Fibroblast of the conjunctiva (primary cell): ENCODE measurements at regions not wholly inside any gene's neighbourhood (a gene's known extent, or its start where the extent isn't known, plus 50 kb on each side); places are given as distances from the start of the nearest gene placed in this dataset.
A peak's percentile ranks its signal among the peaks of the same experiment; 100 is the strongest.

ENCODE experiments used
- DNase-seq: peaks from one replicate; pipeline ENCODE4 v3.0.0-alpha.2; 2010; ENCODE audit warnings: low read depth

DNA sequence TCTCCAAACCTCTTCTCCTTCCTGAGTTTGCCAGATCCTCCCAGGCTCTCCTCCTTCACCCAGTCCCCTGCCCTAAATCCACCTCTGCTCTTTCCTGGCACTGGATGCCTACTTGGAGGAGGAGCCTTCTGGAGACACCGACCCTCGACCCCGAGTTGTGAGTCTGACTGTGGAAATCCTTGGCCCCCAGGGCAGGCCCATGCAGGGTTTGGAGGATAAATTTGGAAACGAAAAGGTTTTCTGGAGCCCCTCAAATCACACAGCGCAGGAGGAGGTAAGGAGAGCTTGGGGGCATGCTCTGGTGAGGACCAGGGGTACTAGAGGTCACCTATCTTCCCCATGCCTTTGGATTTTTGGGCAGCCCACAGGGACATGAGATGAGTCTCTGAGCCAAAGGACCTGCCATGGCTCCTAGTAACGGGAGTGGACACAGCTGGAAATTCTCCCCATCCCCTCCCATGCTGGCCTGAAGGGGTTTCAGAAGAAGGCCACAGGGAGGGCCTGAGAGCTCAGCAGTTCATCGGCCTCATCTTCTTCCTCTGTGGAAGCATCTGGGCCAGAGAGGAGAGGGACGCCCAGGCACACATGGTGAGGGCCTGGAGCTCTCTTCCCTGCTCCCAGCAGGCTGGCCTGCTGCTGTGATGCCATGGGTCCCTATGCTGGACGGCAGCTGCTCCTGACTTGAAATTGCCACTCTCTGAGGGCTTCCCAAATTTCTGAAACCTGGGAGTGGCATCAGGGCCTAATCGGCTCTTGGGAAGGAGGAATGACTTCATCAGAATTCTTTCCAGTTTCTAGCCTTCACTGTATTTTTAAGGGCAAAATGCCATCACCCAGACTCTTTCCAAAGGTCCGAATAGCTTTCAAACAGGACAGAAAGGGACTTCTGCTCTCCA lies 68.6 kb upstream of the ITGA11 start:
- DNase-seq: no peak

DNA sequence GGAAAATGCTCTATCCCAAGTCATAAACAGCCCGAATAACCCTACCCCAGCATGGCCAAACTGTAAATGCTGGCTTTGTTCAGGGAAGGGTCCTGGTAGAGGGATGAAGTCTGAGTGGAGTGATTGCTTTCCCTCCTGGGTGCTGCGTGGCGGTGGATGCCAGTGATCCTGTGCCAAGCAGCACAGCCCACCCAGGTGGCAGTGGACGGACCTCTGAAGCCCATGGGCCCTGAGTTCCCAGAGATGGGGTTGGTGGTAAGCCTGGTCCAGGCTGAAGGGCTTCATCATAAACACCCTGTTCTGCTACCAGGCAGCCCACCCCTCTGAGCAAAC lies 69.3 kb upstream of the ITGA11 start:
- DNase-seq: no peak

DNA sequence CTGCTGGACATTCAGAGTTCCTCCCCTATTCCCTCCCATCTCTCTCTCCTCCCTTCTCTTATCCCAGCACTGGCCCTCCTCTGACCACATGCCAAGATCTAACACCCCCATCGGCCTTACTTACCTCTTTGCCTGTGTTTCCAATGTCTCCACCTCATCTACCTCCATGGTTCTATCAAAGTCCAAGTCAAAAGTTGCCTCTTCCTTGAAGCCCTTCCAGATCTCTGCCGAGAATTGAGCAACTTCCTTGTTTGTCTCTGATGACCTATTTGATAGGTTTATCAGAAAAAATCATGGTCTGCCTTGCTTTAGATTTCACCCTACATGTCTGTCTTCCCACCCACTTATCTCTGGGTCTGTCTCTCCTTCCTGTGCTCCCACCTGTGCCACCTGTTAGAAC lies 69.7 kb upstream of the ITGA11 start:
- DNase-seq: no peak

DNA sequence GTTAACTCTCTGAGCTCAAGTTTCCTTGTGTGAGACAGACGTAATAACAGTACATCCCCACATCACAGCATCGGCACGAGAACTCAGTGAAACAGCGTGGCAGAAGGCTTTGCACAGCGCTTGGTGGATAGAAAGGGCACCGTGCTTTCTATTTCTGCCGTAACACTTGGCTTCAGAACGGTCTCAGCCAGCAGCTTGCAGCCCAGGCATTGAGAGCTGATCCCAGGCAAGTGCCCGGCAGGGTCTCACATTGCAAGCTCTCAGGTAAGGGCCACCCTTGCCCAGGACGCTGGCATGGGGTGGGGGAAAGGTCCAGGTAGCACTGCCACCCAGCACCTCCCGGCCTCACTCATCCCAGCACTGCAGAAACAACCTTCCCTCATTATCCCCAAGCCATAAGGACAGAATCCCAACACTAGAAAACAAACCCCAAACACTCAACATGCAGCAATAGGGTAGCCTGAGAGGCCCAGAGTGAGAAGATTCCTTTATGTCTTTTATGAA lies 70.5 kb upstream of the ITGA11 start:
- DNase-seq: no peak

DNA sequence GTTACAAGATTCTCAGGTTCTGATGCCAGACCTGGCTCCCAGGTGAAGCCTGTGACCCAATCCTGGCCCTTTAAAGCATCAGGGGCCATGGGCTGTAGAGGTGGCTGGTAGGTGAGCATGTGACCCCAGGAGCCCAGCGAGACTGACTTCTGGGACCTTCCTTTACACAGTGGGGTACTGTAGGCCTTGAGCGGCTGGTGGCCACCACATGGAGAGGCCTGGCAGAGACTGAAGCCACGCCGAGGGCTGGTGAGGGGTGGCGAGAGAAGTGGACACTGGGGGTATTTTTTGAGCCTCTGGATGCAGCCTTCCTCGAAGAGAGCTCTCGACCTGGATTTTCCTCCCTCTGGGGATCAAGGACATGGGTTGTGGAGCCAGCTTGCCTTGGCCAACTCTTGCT lies 71.2 kb upstream of the ITGA11 start:
- DNase-seq: no peak

DNA sequence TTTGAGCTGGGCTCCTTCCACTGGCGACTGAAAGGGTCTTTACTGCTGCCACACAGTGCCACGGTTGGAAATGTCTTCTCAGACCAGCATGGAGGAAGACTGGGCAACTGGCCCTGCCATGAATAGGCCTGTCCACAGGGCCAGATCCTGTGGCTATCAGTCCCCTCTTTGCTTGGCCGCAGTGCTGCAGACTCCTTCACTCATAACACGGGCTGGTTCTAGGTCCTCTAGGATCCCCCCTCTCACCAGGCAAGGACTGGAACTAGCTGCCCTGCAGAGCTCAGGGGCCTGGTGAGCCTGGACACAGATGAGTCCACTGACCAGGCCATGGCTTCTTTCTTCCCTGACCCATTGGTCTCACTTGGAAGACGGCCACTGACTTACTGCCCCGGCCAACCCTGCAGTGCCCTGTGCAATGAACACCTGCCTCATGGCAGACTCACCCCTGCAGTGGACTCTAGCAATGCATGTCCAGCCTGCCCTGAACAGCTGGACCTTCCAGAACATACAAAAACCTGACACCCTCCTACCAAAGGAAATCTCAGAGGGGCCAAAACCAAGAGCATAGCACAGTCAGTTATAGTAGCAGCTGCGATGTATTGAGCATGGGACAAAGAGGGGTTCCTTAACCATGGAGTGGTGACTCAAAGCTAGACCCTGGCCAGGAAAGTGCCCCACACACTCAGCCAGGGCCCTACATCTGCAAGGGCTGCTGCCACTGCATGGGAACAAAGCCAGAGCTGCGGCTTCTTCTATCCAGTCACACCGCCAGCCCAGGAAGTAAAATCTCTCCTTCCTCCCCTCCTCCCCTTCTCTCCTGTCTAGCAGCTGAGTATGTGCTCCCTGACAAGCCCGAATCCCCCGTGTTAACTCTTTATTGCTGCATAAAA lies 72.1 kb upstream of the ITGA11 start:
- DNase-seq: no peak

DNA sequence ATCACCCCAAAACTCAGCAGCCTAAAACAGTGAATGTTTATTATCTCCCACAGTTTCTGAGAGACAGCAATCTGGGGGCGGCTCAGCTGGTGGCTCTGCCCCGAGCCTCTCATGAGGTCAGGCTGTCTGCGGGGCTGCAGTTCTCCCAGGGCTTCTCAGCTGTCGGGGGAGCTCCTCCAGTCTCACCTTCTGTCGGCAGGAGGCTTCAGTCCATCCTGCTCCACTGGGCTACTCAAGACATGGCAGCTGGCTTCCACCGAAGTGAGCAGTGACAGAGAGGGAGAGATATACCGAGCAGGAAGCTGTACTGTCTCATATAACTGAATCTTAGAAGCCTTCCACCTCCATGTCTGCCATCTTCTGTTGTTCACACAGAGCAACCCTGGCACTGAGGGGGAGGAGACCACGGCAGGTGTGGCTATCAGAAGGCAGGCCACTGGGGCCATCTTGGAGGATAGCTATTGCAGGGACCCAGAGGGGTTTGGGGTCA lies 72.8 kb upstream of the ITGA11 start:
- no peak for DNase-seq

DNA sequence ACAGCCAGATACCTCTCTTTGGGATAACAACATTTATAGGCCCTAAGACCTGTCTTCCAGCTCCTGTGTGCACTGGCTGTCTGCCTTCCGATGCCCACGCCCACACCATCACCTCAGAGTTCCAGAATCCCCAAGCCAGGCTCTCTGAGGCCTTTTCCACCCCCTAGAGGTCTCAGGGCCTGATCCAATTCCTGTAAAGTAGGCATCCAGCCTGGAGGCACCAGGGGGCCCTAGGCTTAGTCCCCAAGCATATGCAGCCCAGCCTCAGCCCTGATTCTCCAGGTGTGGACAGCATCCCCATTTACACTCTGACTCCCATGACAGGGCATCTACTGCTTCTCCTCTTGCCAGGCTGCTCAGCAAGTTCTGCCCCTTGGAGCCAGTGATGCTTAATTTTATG lies 72.7 kb upstream of the CORO2B start:
- DNase-seq: no peak

DNA sequence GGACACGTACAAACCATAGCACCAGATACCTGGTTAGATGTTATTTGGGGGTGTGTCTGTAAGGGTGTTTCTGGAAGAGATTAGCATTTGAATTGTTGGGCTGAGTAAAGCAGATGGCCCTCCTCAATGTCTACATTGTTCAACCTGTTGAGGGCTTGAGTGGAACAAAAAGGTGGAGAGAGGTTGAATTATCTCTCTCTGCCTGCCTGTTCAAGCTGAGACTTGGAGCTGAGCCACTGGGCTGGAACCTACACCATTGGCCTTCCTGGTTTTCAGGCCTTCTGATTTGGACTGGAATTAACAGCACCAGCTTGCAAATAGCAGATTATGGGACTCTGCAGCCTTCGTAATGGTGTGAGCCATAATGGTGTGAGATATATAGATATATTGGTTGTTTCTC lies 71.3 kb upstream of the CORO2B start:
- no peak for DNase-seq

DNA sequence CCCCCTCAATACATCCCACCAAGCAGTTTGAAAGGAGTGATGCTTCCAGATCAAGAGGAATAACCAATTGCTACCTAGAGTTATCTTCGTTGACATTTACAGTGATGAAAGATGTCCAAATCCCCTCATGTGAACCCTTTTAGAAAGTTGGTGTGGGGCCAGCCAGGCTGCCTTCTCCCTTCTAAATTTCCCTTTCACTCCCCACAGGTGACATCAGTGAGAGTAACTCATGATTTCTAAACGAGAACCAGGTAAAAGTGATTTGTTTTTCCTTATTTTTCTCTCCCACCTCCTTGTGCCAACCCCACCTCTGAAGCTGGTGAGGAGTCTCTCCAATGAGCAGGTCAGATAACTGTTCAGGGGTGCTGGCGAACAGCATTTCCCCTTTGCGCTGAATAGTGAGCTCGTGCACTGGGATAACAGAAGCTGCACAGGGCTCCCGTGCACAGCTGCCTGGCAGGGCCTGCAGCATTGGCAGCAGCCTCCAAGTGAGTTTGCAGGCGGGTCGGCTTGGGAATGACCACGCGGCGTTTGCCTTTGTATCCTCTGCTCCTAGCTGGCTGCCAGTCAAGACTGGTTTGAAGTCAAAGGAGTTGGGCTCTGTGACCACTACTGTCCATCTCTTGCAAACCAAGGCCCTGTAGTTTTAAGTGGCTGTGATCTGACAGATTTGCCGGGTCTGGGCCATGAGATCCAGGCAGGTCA lies 70.2 kb upstream of the CORO2B start:
- DNase-seq: no peak

DNA sequence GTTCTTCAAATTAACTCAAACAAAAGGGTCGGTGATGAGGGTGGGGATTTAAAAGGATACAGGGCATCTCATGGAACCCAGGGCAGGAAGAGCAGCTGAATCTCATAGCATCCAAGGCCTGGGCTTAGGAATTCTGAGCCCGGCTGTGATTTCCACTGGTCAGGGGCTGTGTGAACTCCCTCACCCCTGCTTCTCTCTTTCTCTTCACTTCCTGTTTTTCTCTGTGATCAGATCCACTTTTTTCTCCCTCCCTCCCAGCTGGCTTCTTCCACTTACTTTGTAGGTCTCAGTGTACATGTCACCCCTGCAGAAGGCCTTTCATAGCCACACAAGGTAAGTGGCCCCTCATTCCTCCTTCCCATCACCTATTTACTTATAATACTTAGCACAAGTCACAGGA lies 68.2 kb upstream of the CORO2B start:
- DNase-seq: no peak

DNA sequence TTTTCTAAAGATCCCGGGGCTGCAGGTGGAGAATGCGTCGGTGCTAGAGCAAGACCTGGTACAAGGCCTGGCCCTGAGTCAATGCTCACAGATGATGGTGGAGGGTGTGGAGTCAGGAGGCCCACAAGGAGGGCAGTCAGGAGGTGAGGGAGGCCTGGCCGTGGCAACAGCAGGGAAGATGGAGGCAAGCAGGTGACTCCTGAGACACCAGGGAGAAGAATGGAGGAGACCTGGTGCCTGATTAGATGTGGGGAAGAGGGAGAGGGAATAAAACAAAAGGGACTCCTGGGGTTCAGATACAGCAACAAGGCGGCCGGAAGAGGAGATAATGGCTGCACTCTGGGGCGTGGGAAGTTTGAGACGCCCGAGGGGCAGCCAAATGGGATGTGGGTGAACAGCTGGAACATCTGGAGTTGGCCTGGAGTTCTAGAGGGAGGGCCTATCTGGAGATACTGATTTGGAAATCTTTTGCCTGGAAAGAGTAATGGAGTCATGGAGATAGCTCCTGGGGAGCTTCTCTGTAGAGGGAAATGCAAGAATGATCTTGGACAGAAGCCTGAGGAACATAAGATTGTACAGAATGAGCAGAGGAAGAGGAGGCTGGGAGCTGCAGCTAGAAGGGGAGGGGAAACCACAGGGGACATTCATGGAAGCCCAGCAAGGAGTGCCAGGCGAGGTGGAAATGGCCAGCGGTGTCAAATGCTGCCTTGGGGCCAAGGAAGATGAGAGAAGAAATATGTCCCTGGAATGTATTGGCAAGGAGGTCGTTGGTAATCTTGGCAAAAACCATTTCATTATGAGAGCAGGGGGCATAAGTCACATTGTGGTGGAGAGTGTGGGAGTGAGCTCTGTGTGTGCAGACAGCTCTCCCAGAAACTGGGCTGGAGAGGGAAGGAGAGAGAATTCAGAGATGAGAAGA lies 67.5 kb upstream of the CORO2B start:
- DNase-seq: peak; percentile 43

DNA sequence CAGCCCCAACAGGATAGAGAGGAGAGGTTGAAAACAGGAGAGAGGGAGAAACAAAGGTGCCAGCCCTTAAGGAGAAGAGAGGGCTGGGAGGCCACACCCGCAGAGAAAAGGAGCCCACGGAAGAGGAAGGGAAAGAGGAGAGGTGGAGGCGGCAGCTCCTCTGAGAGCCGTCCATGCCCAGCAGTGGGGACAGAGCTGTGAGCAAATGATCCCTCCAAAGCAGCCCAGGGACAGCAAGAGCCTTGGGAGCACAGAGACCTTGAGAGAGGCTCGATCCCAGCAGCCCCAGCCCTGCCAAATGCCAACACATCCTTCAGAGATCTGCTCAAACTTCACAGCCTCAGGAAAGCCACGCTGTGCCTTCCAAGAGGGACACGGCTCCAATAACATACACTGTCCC lies 66.7 kb upstream of the CORO2B start:
- DNase-seq: no peak

DNA sequence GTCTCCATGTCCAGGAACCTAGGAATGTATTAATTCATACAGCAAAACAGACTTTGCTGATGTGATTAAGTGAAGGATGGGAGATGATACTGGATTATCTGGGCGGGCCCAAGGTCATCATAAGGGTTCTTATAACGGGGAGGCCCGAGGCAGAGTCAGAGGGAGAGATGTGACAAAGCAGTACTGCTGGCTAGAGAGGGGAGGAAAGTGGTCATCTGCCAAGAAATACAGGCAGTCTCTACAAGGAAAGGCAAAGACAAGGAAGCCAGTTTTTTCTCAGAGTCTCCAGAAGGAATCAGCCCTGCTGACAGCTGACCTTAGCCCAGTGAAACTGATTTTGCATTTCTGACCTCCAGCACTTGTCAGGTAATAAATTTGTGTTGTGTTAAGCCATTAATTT lies 66.2 kb upstream of the CORO2B start:
- no peak for DNase-seq

DNA sequence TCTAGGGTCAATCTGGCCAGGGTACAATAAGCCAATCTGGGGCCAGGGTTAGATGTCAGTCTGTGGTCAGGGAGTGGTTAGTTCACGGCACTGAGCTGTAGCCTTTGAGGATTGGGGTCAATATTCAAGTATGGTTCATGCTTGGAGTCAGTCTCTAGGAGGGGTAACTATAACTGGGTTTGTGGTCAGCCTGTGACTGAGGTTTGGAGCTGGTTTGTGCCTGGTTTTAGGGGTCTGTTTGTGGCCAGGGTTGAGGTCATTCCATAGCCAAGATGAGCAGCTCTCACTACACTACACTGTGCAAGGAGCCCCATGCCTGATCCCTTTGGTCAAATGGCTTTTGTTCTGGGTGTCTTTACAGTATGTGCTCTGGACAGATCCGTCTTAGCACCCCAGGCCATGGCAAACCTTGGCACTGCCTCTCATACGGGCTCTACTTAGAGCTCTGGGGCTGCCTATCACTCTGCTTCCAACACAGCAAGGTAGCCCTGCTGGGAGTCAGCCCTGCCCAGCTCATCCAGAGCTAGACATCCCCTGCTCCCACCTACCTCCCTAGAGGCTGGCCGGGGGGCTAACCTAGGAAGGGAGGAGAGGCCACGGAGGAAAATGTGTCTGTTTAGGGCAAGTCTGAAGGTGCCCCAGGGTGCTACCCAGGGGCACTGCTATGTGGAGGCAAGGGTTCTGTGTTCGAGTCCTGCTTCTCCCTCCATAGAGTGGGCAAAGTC lies 63.3 kb upstream of the CORO2B start:
- DNase-seq: no peak

DNA sequence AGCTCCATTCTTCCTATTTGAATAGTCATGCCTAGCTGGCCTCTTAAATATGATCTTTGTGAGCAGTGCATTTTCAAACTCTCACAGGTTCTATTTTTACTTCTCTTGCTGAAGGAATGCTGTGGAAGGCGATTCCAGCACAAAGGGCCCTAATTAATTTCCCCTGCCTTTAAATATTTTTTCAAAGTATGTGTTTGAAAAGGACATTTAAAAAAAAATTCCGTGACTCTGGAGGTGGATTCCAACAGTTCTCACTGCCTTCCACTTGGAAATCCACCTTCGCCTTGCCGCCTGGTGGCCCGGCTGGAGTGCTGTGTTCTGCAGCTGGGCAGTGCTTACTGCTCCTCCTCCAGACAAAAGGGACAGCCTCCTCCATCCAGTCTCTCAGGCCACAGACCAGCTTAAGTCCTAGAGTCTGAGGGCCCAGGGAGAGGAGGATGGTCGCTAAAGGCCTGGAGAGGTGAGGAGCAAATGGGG lies 61.5 kb upstream of the CORO2B start:
- DNase-seq: no peak

DNA sequence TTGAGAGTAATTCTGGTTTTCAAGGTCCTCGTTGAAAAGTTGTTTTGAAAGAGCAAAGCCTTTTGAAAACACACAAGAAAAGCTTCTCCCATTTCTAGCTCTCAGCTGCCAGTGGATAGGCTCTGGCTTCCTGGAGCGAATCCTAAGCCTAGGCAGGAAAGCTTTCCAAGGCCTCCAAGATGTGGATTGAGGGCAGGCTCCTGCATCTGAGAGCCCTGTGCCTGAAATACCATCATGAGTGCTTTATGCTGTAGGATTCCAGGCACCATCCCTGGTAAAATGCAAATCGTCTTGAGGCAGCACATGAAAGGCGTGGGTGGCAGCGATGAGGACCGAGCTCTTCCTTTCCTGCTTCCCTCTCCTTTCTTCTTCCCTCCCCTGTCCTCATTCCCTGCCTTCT lies 60.7 kb upstream of the CORO2B start:
- DNase-seq: no peak

DNA sequence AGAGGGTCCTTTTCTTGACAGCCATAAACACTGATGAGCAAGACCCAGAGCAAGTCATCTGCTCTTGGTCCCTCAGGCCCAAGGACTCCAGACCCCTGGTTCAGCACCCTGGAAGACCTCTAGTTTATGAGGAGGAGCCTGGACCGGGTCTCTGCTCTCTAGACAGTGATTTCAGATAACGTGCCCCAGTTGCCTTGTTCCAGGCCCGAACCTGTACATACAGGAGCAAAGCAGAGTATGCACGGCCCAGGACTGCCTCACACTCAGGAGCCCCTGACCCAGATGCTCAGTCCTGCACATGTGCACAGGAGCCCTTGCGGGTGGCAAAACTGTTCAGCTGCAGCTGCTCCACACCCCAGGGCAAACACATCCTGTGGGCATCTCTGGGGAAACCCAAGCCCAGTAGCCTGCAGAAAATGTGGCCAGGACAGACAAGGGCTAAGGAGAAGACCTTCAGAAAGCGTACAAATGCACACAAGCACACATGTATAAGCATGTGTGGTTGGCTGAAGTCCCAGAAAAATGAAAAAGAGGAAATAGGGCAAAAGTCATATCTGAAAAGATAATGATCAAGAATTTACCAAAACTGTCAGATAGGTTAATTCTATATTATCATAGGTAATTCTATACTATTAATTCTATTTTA lies 59.9 kb upstream of the CORO2B start:
- no peak for DNase-seq

DNA sequence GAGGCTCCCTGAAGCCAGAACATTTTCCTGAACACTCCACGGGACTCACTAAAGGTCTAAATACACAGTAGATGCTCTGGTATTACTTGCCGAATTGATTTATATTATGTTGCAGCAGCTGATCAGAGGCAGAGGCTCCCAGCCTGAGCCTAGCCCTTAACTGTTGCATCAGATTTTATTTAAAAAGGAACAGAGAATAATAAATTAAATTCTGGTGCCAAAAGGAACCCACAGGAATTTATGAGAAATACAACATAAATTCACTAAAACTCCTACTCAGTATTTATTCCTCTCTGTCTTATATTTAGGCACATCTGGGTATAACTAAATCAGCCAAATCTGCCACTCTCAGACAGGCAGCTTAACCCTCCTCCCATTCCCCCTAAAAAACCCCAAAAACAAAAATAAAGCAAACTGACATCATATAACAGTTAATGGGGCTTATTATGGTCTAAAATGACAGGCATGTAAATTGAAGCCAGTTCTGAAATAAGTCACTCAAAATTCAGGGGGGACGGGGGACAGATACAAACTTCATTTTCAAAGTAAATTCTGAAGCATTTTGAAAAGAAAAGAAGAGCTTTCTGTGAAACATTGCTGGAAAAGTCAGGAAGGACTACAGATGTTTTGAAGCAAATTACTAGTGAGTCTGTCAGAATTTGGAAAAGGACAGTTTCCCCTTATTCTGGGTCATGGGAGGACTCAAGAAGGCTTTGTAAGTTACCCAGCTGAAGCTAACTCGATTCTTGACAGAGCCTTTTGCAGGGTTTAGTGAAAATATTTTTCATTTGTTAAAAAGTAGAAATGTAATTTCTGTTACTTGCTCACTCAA lies 53.8 kb upstream of the CORO2B start:
- DNase-seq: peak; percentile 75
